Suprapubic skin (tissue), 4 donors: ENCODE measurements at regions not wholly inside any gene's neighbourhood (a gene's known extent, or its start where the extent isn't known, plus 50 kb on each side); places are given as distances from the start of the nearest gene placed in this dataset.

Experiments used
- DNase-seq, 2 donors: peaks; one replicate each; pipeline ENCODE4 v3.0.0-alpha.2; 2019; ENCODE audit warnings: low spot score in 2 of 2
- H3K27ac ChIP-seq: fragments of 200-600 bp; sonication (generic); one replicate; pipeline ENCODE4 v1.5.1; 2019
- H3K27me3 ChIP-seq: fragments of 200-600 bp; sonication (generic); one replicate; pipeline ENCODE4 v1.5.1; 2019
- H3K36me3 ChIP-seq: fragments of 200-600 bp; sonication (generic); one replicate; pipeline ENCODE4 v1.5.1; 2019
- H3K4me1 ChIP-seq: fragments of 200-600 bp; sonication (generic); one replicate; pipeline ENCODE4 v1.5.1; 2019
- H3K4me3 ChIP-seq: fragments of 200-600 bp; sonication (generic); one replicate; pipeline ENCODE4 v1.5.1; 2019; ENCODE audit warnings: mild to moderate bottlenecking
- H3K9me3 ChIP-seq: fragments of 200-600 bp; sonication (generic); one replicate; pipeline ENCODE4 v1.5.1; 2019
- CTCF ChIP-seq, 2 donors: fragments of 200-600 bp in 1 of 2; fragments of 450-650 bp in 1 of 2; sonication (generic) in 1 of 2; IDR thresholded peaks; one replicate each; pipeline ENCODE4 v1.5.1; 2016 to 2019; ENCODE audit warnings: antibody characterized with exemption in 2 of 2, mild to moderate bottlenecking in 1 of 2, moderate library complexity in 1 of 2
- EP300 ChIP-seq: sonication (generic); formaldehyde crosslinking; IDR thresholded peaks from one replicate; pipeline ENCODE4 v1.6.1; 2017; ENCODE audit warnings: antibody characterized with exemption
- POLR2A ChIP-seq, 2 donors: fragments of 450-650 bp; IDR thresholded peaks; one replicate each; pipeline ENCODE4 v1.6.1; 2017; ENCODE audit warnings: antibody characterized with exemption in 2 of 2, mild to moderate bottlenecking in 2 of 2, moderate library complexity in 2 of 2
- POLR2AphosphoS5 ChIP-seq, 3 donors: sonication (generic); formaldehyde crosslinking; IDR thresholded peaks; one replicate each; pipeline ENCODE4 v1.6.1; 2017; ENCODE audit warnings: antibody characterized with exemption in 3 of 3
- WGBS: methylation state at CpG from one replicate; pipeline ENCODE4 v1.1.5; 2018; 5-methylcytosine and 5-hydroxymethylcytosine counted together

GRCh38 chr7:16060502-16060901 is 360.8 kb downstream of the CRPPA start:
- Histone ChIP-seq H3K27me3 (no peaks in the 10 kb centered on the region), H3K9me3 (no peaks in the 10 kb centered on the region), H3K36me3 (no peaks in the 10 kb centered on the region), H3K27ac (no peak overlapping the region), H3K4me3 (no peak overlapping the region), H3K4me1 (peaks cover 26% of the 10 kb centered on the region)
- no peak for DNase-seq
- TF ChIP-seq POLR2A (IDR thresholded peaks at IDR 0.05), result no peak
- no peak for TF ChIP-seq POLR2AphosphoS5 (IDR thresholded peaks at IDR 0.05)
- TF ChIP-seq EP300, result no peak
- no peak for TF ChIP-seq CTCF (IDR thresholded peaks at IDR 0.05)

GRCh38 chr7:16055263-16055976 is 365.9 kb downstream of the CRPPA start:
- WGBS, result 88% methylated on average over 2 of the region's 2 CpGs
- H3K9me3 ChIP-seq, result no peaks in the 10 kb centered on the region
- H3K36me3 ChIP-seq, result no peaks in the 10 kb centered on the region
- TF ChIP-seq POLR2AphosphoS5 (IDR thresholded peaks at IDR 0.05) (no peak), CTCF (IDR thresholded peaks at IDR 0.05) (no peak), EP300 (no peak), POLR2A (IDR thresholded peaks at IDR 0.05) (no peak)
- no peak overlapping the region for H3K27ac ChIP-seq
- no peak for DNase-seq
- no peak overlapping the region for H3K4me3 ChIP-seq
- H3K4me1 ChIP-seq, result no peaks in the 10 kb centered on the region
- H3K27me3 ChIP-seq, result no peaks in the 10 kb centered on the region

DNA sequence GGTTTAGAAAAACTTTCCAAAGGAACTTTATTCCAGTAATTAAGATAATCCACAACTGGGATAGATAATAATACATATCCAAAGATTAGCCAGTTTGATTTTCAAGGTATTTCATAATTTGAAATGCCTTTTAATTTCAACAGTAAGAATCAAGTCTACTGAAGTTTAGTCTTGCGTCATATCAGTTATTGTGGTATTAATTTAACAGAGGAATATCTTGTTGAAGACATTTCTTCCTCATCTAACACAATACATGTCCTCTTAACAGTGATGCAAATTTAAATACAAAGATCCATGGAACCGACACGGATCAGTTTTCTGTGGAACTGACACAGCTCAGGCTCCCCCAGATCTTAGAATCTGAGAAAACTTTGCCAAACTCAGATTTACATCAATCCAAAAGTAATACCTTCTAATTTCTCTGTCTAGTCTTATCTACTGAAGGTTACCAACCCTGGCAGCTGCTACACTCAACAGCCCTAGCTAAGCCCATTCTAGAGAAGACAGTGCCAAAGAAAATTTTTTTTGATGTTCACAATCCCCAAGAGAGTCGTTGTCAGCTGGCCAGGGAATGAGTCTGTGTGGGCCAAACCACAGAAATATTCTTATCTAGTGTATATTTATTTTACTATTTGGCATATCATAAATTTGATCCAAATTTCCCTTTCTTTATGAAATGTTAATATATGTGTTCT is 365.2 kb upstream of the MEOX2 start:
- H3K4me3 ChIP-seq, result no peak overlapping the region
- WGBS, result 64% methylated on average over 4 of the region's 4 CpGs
- H3K36me3 ChIP-seq, result no peaks in the 10 kb centered on the region
- H3K27ac ChIP-seq, result no peak overlapping the region
- H3K27me3 ChIP-seq, result no peaks in the 10 kb centered on the region
- no peaks in the 10 kb centered on the region for H3K9me3 ChIP-seq
- DNase-seq, result no peak
- no peaks in the 10 kb centered on the region for H3K4me1 ChIP-seq
- TF ChIP-seq POLR2A (IDR thresholded peaks at IDR 0.05) (no peak), POLR2AphosphoS5 (IDR thresholded peaks at IDR 0.05) (no peak), CTCF (IDR thresholded peaks at IDR 0.05) (no peak), EP300 (no peak)

DNA sequence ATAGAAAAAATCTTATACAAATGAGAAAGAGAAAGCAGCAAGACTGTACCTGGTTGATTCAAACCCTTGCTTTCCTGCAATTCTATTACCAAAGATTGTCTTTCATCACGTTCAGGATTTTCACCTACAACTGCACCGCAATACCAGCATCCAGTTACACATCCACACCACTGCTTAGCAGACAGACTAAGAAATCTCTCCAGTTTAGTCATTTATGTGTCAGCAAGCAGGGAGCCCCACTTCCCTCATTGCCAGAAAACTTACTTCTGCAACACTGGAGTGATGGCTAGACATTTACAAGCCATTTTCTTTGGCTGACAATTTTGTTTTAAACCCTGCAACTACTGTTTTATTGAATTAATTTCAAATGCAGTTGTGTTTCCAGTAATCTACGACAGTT is 359.6 kb upstream of the MEOX2 start:
- TF ChIP-seq EP300 (no peak), POLR2AphosphoS5 (IDR thresholded peaks at IDR 0.05) (no peak), CTCF (IDR thresholded peaks at IDR 0.05) (no peak), POLR2A (IDR thresholded peaks at IDR 0.05) (no peak)
- Histone ChIP-seq H3K27me3 (no peaks in the 10 kb centered on the region), H3K9me3 (no peaks in the 10 kb centered on the region), H3K4me1 (no peaks in the 10 kb centered on the region), H3K4me3 (no peak overlapping the region), H3K27ac (no peak overlapping the region), H3K36me3 (no peaks in the 10 kb centered on the region)
- no peak for DNase-seq
- WGBS, result 65% methylated on average over 3 of the region's 3 CpGs

- Histone ChIP-seq H3K27me3 (no peaks in the 10 kb centered on the region), H3K4me3 (no peak overlapping the region), H3K36me3 (no peaks in the 10 kb centered on the region), H3K27ac (no peak overlapping the region), H3K9me3 (no peaks in the 10 kb centered on the region), H3K4me1 (no peaks in the 10 kb centered on the region)
- WGBS, result 91% methylated on average over 3 of the region's 3 CpGs
- TF ChIP-seq POLR2A (IDR thresholded peaks at IDR 0.05) (no peak), EP300 (no peak), POLR2AphosphoS5 (IDR thresholded peaks at IDR 0.05) (no peak), CTCF (IDR thresholded peaks at IDR 0.05) (no peak)
- no peak for DNase-seq
These were observed 358.8 kb upstream of the MEOX2 start for GRCh38 chr7:16045296-16045695.
